PC-3 (cell line): ENCODE measurements at regions not wholly inside any gene's neighbourhood (a gene's known extent, or its start where the extent isn't known, plus 50 kb on each side); places are given as distances from the start of the nearest gene placed in this dataset.

Experiments
- ATAC-seq: fragments of 200-7000 bp; cut with Tn5 transposase; 2 replicates; pipeline ENCODE4 v1.9.1; 2020; ENCODE audit warnings: mild to moderate bottlenecking, moderate library complexity
- BruUV-seq: library from RNA; stranded (reverse); fragments of 400-500 nt; replicated peaks from 2 replicates; lab custom pipeline; 2021; lab: Mats Ljungman, UMichigan
- CTCF ChIA-PET: fragments of 300-600 bp; sonication (Branson Sonifier 250); formaldehyde crosslinking; loops from one replicate; lab custom pipeline; 2022; ENCODE audit warnings: antibody characterized with exemption; lab: Charles Lee
- POLR2A ChIA-PET: fragments of 300-600 bp; sonication (Branson Sonifier 250); formaldehyde crosslinking; loops from one replicate; lab custom pipeline; 2022; ENCODE audit warnings: antibody characterized with exemption; ENCODE audit not compliant: unreplicated experiment; lab: Charles Lee
- DNase-seq: peaks from one replicate; pipeline ENCODE4 v3.0.0-alpha.2; 2015
- H2AFZ ChIP-seq: fragments of 300-600 bp; sonication (generic); 2 replicates; pipeline ENCODE4 v1.6.0; 2016; ENCODE audit warnings: antibody characterized with exemption, low read length
- H3F3A ChIP-seq: fragments of 300-600 bp; sonication (generic); one replicate; pipeline ENCODE4 v1.6.0; 2017; ENCODE audit warnings: antibody characterized with exemption, low read length, control low read depth, mild to moderate bottlenecking; ENCODE audit not compliant: unreplicated experiment
- H3K27ac ChIP-seq: fragments of 300-600 bp; sonication (generic); 2 replicates; pipeline ENCODE4 v1.5.1; 2016; ENCODE audit warnings: mild to moderate bottlenecking, low read length
- H3K27me3 ChIP-seq: fragments of 300-600 bp; sonication (generic); 2 replicates; pipeline ENCODE4 v1.6.1; 2016; ENCODE audit warnings: low read length, mixed read lengths
- H3K36me3 ChIP-seq: fragments of 300-600 bp; sonication (generic); 2 replicates; pipeline ENCODE4 v1.6.1; 2016; ENCODE audit warnings: low read depth, mixed run types, low read length, mixed read lengths
- H3K4me1 ChIP-seq: fragments of 300-600 bp; sonication (generic); 2 replicates; pipeline ENCODE4 v1.5.1; 2016; ENCODE audit warnings: low read length; ENCODE audit not compliant: insufficient read depth
- H3K4me2 ChIP-seq: fragments of 300-600 bp; sonication (generic); 2 replicates; pipeline ENCODE4 v1.6.0; 2016; ENCODE audit warnings: low read length
- H3K4me3 ChIP-seq: fragments of 300-600 bp; sonication (generic); 2 replicates; pipeline ENCODE4 v1.5.1; 2016; ENCODE audit warnings: mild to moderate bottlenecking, low read length, mixed read lengths
- H3K79me2 ChIP-seq: fragments of 300-600 bp; sonication (generic); 2 replicates; pipeline ENCODE4 v1.6.1; 2017; ENCODE audit warnings: low read length, mixed read lengths
- H3K9ac ChIP-seq: fragments of 300-600 bp; sonication (generic); 2 replicates; pipeline ENCODE4 v1.6.0; 2016; ENCODE audit warnings: mild to moderate bottlenecking, low read length
- H3K9me2 ChIP-seq: fragments of 300-600 bp; sonication (generic); replicated peaks from 2 replicates; pipeline ENCODE4 v1.6.1; 2016; ENCODE audit warnings: mixed run types, low read length, mixed read lengths
- H3K9me3 ChIP-seq: fragments of 300-600 bp; sonication (generic); 2 replicates; pipeline ENCODE4 v1.6.1; 2016; ENCODE audit warnings: low read length, mixed read lengths
- H4K20me1 ChIP-seq: fragments of 300-600 bp; sonication (generic); 2 replicates; pipeline ENCODE4 v1.6.1; 2016; ENCODE audit warnings: low read length, mixed read lengths
- CTCF ChIP-seq: fragments of 300-600 bp; sonication (generic); conservative IDR thresholded peaks from 2 replicates; pipeline ENCODE4 v1.5.1; 2017; ENCODE audit warnings: antibody characterized with exemption, low read depth, mild to moderate bottlenecking, low read length
- EZH2 ChIP-seq: fragments of 300-600 bp; sonication (generic); IDR thresholded peaks from one replicate; pipeline ENCODE4 v1.6.1; 2017; ENCODE audit warnings: antibody characterized with exemption, mild to moderate bottlenecking, low read length; ENCODE audit not compliant: unreplicated experiment
- EZH2phosphoT487 ChIP-seq: fragments of 300-600 bp; sonication (generic); IDR thresholded peaks from 2 replicates; pipeline ENCODE4 v1.6.1; 2018; ENCODE audit warnings: mild to moderate bottlenecking, antibody characterized with exemption, low read length, borderline replicate concordance
- intact Hi-C: fragments of 100-400 bp; cut with micrococcal nuclease; formaldehyde crosslinking; loops from 2 replicates; pipeline ENCODE4 v1.9.0; 2023

- DNase-seq: no peak
- Histone ChIP-seq H3K9ac (no peak overlapping the region), H3K9me2 (no peaks in the 10 kb centered on the region), H3K27me3 (no peaks in the 10 kb centered on the region), H3F3A (no peaks in the 10 kb centered on the region), H3K4me1 (no peaks in the 10 kb centered on the region), H3K4me3 (no peak overlapping the region), H3K4me2 (no peak overlapping the region), H4K20me1 (no peaks in the 10 kb centered on the region), H3K79me2 (no peaks in the 10 kb centered on the region), H3K9me3 (no peaks in the 10 kb centered on the region), H2AFZ (no peak overlapping the region), H3K36me3 (no peaks in the 10 kb centered on the region), H3K27ac (no peak overlapping the region)
- ChIA-PET CTCF (no interaction called here), POLR2A (no interaction called here)
- BruUV-seq: no TSS peak
- no peak for ATAC-seq
- intact Hi-C loops: no loop called here
- TF ChIP-seq CTCF (no peak), EZH2phosphoT487 (no peak), EZH2 (no peak)
These were observed 167.1 kb upstream of the CENPE start for GRCh38 chr4:103365285-103365684.

DNA sequence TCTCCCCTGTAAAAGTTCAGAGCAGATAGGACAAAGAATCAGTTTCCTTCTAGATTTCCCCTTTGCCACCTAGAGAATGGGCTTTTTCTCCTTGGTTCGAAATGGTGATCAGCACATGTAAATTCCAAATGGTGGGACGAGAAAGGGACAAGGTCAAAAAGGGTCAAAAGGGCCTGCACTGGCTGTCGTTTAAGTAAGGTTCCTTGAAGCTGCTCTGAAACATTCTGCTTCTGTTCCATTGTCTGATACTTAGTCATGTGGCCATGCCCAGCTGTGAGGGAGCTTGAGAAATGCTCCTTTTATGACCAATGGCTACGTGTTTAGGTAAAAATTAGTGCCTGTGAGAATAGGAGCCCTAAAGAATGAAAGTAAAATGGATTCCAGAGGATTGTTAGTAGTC is 165.9 kb upstream of the CENPE start:
- Histone ChIP-seq H3K4me2 (no peak overlapping the region), H3K4me3 (no peak overlapping the region), H3K36me3 (no peaks in the 10 kb centered on the region), H3F3A (no peaks in the 10 kb centered on the region), H3K9me3 (0 out of 2 replicates have a peak, but pooled peaks cover 5% of the 10 kb centered on the region), H3K27ac (no peak overlapping the region), H3K9me2 (no peaks in the 10 kb centered on the region), H3K27me3 (no peaks in the 10 kb centered on the region), H3K79me2 (no peaks in the 10 kb centered on the region), H2AFZ (no peak overlapping the region), H3K4me1 (no peaks in the 10 kb centered on the region), H4K20me1 (no peaks in the 10 kb centered on the region), H3K9ac (no peak overlapping the region)
- TF ChIP-seq EZH2: no peak
- no peak for TF ChIP-seq EZH2phosphoT487
- no TSS peak for BruUV-seq
- ATAC-seq: no peak
- DNase-seq: no peak
- intact Hi-C loops: no loop called here
- CTCF ChIA-PET: no interaction called here
- POLR2A ChIA-PET: no interaction called here

DNA sequence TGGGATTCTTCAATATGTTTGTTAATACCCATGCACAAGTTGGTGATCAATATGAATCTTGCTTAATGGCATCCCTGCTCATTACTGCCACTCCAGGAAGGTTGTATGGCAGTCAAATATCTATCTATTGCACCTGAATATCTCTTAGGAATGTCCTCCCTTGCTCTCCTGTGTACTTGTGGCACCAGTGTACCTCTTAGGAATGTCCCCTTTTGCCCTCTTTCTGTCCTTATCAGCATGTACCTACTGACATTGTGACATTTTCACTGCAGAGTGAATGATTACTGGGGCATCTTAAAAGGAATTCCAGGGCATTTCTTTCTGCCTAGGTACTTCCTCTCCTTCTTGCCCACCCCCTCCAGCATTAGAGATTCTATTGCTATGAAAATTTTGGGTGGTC is 163.8 kb upstream of the CENPE start:
- H3K79me2 ChIP-seq: no peaks in the 10 kb centered on the region
- CTCF ChIA-PET: no interaction called here
- POLR2A ChIA-PET: no interaction called here
- TF ChIP-seq EZH2 (no peak), CTCF (no peak), EZH2phosphoT487 (no peak)
- intact Hi-C loops: no loop called here
- H4K20me1 ChIP-seq: no peaks in the 10 kb centered on the region
- H2AFZ ChIP-seq: no peak overlapping the region
- no TSS peak for BruUV-seq
- H3K4me2 ChIP-seq: no peak overlapping the region
- no peaks in the 10 kb centered on the region for H3F3A ChIP-seq
- DNase-seq (no peak), ATAC-seq (no peak)
- no peaks in the 10 kb centered on the region for H3K36me3 ChIP-seq
- H3K4me1 ChIP-seq: no peaks in the 10 kb centered on the region
- H3K9me3 ChIP-seq: 0 out of 2 replicates have a peak, but pooled peaks cover 6% of the 10 kb centered on the region
- H3K9me2 ChIP-seq: no peaks in the 10 kb centered on the region
- no peak overlapping the region for H3K4me3 ChIP-seq
- H3K27ac ChIP-seq: no peak overlapping the region
- no peaks in the 10 kb centered on the region for H3K27me3 ChIP-seq
- no peak overlapping the region for H3K9ac ChIP-seq
